GM23338 (cell line): ENCODE measurements at regions not wholly inside any gene's neighbourhood (a gene's known extent, or its start where the extent isn't known, plus 50 kb on each side); places are given as distances from the start of the nearest gene placed in this dataset.

Experiments used
- EZH2 ChIP-seq: fragments of 200-600 bp; sonication (generic); IDR thresholded peaks from one replicate; pipeline ENCODE4 v1.8.0; 2017; ENCODE audit warnings: antibody characterized with exemption, mild to moderate bottlenecking, low read depth; ENCODE audit not compliant: unreplicated experiment
- POLR2AphosphoS5 ChIP-seq: IDR thresholded peaks from 2 replicates; pipeline ENCODE4 v1.6.1; 2016; ENCODE audit warnings: antibody characterized with exemption, low read depth
- STAT1 ChIP-seq: IDR thresholded peaks from one replicate; pipeline ENCODE4 v1.6.1; 2016; ENCODE audit warnings: antibody characterized with exemption; ENCODE audit not compliant: unreplicated experiment
- TF ChIP-seq, protein P1 (sequence below), 2 experiments: fragments of 200-600 bp in 1 of 2; sonication (generic) in 1 of 2; conservative IDR thresholded peaks; 2 replicates each; pipeline versions ENCODE4 v1.5.1 to v1.6.1; 2016 to 2017; ENCODE audit warnings: antibody characterized with exemption in 2 of 2, low read depth in 2 of 2, mild to moderate bottlenecking in 2 of 2, moderate library complexity in 1 of 2
- TF ChIP-seq, protein P2 (sequence below): IDR thresholded peaks from one replicate; pipeline ENCODE4 v1.6.1; 2018; ENCODE audit warnings: antibody characterized with exemption; ENCODE audit not compliant: unreplicated experiment

DNA sequence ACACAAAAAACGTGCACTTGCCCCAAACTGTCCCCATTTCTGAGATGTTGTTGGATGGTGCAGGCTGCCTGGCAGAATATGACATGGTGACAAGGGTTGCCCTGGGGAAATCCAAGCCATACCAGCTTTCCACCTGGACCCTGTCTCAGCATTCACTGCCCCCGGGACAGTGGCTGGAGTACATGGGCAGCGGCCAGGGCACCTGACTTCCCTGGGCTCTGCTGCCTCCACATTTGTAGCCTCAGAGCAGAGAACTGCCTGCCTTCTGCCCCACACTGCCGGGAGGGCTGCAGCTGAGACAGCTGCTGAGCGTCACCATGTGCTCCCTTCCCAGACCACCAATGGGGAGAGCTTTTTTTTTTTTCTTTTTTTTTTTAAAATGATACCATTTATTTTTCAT lies 222.9 kb upstream of the ZNF32 start:
- TF ChIP-seq, protein P1, sequence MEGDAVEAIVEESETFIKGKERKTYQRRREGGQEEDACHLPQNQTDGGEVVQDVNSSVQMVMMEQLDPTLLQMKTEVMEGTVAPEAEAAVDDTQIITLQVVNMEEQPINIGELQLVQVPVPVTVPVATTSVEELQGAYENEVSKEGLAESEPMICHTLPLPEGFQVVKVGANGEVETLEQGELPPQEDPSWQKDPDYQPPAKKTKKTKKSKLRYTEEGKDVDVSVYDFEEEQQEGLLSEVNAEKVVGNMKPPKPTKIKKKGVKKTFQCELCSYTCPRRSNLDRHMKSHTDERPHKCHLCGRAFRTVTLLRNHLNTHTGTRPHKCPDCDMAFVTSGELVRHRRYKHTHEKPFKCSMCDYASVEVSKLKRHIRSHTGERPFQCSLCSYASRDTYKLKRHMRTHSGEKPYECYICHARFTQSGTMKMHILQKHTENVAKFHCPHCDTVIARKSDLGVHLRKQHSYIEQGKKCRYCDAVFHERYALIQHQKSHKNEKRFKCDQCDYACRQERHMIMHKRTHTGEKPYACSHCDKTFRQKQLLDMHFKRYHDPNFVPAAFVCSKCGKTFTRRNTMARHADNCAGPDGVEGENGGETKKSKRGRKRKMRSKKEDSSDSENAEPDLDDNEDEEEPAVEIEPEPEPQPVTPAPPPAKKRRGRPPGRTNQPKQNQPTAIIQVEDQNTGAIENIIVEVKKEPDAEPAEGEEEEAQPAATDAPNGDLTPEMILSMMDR (conservative IDR thresholded peaks at IDR 0.05; ENCODE audit: low read depth in 2 of 2): no peak
- no peak for TF ChIP-seq POLR2AphosphoS5
- TF ChIP-seq, protein P2, sequence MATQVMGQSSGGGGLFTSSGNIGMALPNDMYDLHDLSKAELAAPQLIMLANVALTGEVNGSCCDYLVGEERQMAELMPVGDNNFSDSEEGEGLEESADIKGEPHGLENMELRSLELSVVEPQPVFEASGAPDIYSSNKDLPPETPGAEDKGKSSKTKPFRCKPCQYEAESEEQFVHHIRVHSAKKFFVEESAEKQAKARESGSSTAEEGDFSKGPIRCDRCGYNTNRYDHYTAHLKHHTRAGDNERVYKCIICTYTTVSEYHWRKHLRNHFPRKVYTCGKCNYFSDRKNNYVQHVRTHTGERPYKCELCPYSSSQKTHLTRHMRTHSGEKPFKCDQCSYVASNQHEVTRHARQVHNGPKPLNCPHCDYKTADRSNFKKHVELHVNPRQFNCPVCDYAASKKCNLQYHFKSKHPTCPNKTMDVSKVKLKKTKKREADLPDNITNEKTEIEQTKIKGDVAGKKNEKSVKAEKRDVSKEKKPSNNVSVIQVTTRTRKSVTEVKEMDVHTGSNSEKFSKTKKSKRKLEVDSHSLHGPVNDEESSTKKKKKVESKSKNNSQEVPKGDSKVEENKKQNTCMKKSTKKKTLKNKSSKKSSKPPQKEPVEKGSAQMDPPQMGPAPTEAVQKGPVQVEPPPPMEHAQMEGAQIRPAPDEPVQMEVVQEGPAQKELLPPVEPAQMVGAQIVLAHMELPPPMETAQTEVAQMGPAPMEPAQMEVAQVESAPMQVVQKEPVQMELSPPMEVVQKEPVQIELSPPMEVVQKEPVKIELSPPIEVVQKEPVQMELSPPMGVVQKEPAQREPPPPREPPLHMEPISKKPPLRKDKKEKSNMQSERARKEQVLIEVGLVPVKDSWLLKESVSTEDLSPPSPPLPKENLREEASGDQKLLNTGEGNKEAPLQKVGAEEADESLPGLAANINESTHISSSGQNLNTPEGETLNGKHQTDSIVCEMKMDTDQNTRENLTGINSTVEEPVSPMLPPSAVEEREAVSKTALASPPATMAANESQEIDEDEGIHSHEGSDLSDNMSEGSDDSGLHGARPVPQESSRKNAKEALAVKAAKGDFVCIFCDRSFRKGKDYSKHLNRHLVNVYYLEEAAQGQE: no peak
- TF ChIP-seq EZH2: no peak
- TF ChIP-seq STAT1: no peak
